Activated T-cell treated with anti-CD3 and anti-CD28 coated beads, Interleukin-2, amount 50 U/mL, for 1 hour (primary cell): ENCODE measurements at regions not wholly inside any gene's neighbourhood (a gene's known extent, or its start where the extent isn't known, plus 50 kb on each side); places are given as distances from the start of the nearest gene placed in this dataset.
"Not testable (repeated sequence)": the region's sequence is repeated elsewhere in the genome, so short reads cannot be mapped to it uniquely, and the experiment has no call there.

ENCODE experiments used
- DNase-seq: peaks from one replicate; pipeline ENCODE4 v3.0.0-alpha.2; 2020

- no peak for DNase-seq
These were observed 107.9 kb downstream of the PMAIP1 start for GRCh38 chr18:60007661-60008060.

- no peak for DNase-seq
These were observed 103.9 kb downstream of the PMAIP1 start for GRCh38 chr18:60003610-60004185.

DNA sequence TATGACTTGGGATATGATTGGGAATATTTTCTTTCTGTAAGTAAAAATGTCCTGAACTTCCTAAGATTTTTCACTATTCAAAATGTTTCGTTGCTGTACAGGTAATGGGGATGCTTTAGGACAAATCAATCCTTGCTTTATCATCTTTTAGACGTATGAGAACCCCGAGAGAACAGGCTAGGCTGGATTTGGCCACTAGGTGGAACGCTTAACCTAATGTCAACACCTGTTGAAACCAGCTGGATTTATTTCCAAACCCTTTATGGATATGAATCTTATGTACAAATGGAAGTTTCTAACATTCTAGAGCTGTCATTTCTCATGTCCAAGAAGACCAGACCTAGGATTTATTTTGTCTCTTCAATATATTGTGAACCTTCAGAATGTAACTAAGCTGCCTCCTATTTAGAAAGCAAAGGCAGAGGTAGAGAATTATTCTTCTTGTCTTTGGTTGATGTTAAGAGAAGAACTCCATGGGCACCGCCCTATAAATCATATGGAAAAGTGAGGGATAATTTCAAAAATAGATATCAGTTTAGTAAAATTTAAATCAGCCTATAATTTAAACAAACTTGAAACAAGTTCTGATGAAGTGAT lies 96.7 kb downstream of the PMAIP1 start:
- DNase-seq = no peak

DNA sequence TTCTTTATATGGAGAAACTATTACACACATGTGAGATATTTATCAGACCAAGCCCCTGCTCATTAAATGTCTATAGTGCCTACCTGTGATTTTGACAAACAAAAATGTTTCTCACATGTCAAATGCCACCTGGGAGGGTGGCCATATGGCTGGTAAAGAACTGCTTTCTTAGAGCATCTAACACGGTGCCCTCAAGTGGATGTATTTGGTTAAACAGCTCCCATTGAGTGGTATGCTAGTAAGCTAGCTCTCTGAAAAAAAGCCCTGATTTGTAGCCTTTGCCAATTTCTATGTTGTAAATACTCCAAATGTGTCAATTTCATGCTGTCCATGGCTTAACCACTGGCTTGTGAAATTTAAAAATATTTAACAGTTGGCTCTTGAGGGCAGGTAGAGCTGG lies 94.6 kb downstream of the PMAIP1 start:
- no peak for DNase-seq

GRCh38 chr18:59993560-59993959 lies 93.8 kb downstream of the PMAIP1 start:
- no peak for DNase-seq

DNA sequence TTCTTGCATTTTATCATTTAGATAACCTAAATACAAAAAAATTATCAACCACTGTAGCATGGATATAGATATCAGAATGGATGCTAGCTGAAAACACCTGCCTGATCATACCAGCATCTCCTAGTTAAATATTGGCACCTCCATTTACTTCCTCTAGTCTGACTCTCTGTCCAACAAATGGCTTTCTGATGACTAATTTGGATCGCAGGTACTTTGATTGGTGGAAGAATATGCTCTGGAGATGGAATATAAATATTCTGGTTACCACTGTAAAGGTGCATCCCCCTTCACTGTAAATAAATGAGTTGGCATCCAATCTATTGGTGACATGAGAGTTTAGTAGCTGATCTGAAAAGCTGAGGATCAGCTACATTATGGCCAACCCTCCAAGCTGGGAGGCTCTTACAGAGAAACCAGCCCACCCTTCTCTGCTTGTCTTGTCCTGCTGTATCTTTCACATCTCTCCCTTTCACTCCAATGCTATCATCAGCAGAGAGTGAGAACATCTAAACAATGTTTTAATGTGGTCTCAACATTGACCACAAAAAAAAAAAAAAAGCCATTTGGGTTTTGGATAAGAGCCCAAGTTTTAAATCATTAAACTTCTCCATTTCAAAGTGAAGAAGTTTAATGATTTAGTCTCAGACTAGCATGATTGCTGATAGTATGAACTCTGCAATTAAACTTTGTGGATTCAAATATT lies 90.5 kb downstream of the PMAIP1 start:
- no peak for DNase-seq

- DNase-seq = peak; percentile 33
These were observed 88.4 kb downstream of the PMAIP1 start for GRCh38 chr18:59988098-59988706.

DNA sequence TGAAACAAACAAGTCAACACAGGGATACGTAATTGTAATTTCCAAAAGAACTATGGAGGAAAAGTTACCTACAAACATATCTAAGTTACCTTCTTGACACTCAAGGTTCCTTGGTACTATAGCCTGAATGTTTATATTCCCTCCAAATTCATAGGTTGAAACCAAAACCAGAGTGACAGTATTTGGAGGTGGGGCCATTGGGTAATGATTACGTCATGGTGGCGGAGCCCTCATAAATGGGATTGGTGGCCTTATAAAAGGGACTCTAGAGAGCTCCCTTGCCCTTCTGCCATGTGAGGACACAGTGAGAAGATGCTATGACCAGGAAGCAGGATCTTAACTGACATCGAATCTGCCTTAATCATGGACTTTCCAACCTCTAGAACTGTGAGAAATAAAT lies 87.3 kb downstream of the PMAIP1 start:
- DNase-seq = no peak

- no peak for DNase-seq
These were observed 86.3 kb downstream of the PMAIP1 start for GRCh38 chr18:59986139-59986538.

GRCh38 chr18:59985289-59985688 lies 85.5 kb downstream of the PMAIP1 start:
- DNase-seq = no peak

DNA sequence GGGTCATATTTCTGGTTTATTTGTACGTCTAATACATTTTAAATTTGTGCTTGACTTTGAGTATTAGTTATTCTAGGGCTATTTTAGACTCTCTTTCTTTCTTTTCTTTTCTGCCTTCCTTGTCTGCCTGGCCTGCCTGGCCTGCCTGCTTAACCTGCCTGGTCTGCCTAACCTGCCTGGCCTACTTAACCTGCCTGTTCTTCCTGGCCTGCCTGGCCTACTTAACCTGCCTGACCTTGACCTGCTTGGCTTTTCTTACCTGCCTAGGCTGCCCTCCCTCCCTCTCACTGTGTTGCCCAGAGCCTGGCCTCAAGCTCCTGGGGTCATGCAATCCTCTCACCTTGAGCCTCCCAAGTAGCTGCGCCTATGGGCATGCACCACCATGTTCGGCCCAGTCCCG lies 83.7 kb downstream of the PMAIP1 start:
- no peak for DNase-seq

DNA sequence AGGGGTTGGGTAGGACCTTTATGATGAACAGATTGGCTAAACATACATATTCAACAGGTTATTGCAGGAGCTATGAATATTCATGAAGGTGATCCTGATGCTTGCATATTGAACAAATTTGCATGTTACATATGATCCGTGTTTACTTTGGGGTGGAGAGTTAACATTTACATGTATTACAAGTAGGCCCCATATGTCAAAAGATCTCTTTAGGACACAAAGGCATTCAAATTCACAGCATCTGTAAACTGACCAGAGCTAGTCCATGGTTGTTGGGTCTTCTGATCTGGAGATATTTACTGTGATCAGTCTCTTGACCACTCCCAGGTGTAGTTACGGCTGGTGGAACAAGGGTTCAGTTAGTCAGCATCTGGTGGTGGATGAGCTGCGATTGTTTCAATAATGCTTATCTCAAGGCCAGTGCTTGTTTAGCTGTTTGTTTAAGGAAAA lies 80.4 kb downstream of the PMAIP1 start:
- DNase-seq = no peak

- no peak for DNase-seq
These were observed 72.2 kb downstream of the PMAIP1 start for GRCh38 chr18:59971871-59972428.

DNA sequence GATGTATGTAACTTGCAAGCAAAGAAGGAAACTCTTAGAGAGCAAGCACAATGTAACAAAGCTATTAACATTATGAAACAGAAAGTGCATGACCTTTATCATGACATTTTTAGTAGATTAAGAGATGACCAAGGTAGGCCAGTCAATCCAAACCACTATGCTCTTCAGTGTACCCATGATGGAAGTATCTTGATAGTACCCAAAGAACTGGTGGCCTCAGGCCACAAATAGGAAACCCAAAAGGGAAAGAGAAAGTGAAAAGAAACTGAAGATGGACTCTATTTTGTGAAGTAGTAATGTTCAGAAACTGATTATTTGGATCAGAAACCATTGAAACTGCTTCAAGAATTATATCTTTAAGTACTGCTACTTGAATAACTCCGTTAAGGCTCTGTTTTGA lies 71.3 kb downstream of the PMAIP1 start:
- DNase-seq = not testable (repeated sequence)

DNA sequence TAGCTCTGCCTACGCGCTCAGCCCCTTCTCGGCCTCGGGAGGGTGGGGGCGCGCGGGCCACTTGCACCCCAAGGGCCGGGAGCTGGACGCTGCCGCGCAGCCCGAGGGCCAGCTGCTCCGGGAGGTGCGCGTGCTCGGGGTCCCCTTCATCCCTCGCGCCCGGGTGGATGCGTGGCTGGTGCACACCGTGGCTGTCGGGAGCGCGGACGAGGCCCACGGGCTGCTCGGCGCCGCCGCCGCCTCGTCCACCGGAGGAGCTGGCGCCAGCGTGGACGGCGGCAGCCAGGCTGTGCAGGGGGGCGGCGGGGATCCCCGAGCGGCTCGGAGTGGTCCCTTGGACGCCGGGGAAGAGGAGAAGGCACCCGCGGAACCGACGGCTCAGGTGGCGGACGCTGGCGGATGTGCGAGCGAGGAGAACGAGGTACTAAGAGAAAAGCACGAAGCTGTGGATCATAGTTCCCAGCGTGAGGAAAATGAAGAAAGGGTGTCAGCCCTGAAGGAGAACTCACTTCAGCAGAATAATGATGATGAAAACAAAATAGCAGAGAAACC lies 69.8 kb downstream of the PMAIP1 start:
- not testable (repeated sequence) for DNase-seq

DNA sequence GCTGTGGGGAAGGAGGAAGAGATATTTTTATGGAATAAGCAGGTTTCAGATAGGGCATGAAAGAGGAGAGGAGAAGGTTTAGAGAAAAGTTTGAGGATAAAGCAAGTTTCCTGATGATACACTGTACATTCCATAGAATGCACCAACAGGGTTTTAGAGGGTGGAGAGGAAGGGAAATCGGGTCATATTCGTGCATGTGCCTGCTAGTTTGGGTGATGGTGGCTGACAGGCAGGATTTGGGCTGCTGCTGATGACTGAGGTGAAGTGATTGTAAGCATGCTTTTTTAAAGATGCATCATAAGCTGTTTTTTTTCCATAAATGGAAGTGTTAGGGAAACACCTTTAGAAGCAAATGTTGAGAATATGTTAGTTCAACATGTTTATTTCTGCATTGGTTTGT lies 68.8 kb downstream of the PMAIP1 start:
- DNase-seq = no peak

DNA sequence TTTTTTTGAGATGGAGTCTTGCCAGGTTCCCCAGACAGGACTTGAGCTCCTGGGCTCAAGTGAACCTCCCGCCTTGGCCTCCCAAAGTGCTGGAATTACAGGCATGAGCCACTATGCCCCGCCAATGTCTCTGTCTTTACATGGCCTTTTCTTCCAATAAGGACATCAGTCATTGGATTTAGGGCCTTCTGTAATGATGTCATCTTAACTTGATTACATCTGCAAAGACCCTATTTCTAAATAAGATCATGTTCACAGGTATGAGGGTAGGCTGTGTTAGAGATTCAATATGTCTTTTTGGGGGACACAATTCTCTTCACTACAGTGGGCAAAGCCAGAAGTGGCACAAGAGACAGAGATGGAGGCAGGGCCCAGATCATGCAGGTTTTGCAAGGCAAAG lies 68.1 kb downstream of the PMAIP1 start:
- no peak for DNase-seq

DNA sequence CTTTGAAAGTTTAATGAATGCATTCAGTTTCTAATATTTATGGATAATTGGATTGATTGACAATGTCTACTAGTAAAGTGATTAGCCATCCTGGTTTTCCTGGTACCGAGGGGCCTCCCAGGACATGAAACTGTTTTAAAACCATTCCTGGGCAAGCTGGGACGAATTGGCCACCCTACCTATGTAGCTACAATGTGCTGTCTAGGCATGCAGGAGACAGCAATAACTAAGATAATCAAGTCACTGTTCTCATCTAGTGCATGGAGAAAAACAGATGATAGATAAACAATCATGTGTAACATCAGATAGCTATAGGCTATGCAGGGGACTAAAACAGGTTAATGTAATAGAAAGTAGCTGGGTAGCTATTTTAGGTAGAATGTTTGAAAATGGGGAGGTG lies 67.1 kb downstream of the PMAIP1 start:
- DNase-seq = no peak

GRCh38 chr18:59963229-59963628 lies 63.4 kb downstream of the PMAIP1 start:
- DNase-seq = no peak

GRCh38 chr18:59961070-59961469 lies 61.3 kb downstream of the PMAIP1 start:
- DNase-seq = no peak

DNA sequence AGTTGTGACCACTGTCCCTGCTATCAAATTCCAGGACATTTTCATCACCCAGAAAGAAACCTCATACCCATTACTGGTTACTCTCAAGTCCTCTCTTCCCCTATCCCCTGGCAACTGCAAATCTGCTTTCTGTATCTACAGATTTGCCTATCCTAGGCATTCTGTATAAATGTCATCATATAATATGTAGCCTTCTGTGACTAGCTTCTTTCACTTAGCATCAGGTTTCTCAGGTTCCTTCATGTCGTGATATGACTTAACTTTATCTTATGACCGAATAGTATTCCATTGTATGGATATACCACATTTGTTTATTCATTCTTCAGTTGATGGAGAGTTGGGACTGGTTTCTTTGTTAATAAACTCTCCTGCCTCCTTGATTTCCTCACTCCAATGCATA lies 60.5 kb downstream of the PMAIP1 start:
- DNase-seq = no peak

DNA sequence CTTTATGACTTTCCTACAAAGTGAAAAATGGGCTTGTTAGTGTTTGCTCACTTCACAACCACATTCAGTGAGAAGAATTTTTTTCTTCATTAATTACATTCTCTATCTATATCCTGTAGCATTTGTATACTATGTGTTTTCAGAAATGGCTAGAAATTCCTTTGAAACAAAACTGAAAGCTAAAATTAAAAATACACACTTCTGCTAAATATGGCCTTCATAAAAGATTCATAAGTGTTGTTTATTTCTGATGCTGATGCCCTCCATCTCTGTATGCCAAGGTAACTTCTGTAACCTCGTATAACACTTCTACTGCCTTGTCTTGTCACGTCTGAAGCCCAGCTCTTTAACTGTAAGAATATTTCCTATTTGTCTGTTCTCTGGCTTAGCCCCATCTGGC lies 59.8 kb downstream of the PMAIP1 start:
- DNase-seq = no peak

DNA sequence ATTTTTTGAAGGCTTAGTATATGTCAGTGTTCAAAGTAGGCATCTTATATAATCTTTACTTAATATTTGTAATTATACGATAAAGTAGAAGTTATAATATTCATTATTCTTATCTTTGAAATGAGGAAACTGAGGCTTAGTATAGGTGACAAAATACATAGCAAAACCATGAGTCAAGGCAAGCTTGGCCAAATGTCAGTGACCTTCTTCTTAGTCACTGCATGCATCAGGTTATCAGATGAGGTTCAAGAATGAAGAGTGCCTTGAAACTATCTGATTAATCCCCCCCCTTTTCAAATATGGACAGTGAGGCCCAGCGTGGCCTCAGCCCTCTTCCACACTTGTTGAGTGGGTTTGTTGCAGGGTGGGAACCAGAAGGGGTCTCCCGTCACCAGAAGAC lies 59.3 kb downstream of the PMAIP1 start:
- DNase-seq = no peak

- DNase-seq = no peak
These were observed 58.2 kb downstream of the PMAIP1 start for GRCh38 chr18:59957957-59958356.
